Neural crest cell (in vitro differentiated cells): ENCODE measurements at regions not wholly inside any gene's neighbourhood (a gene's known extent, or its start where the extent isn't known, plus 50 kb on each side); places are given as distances from the start of the nearest gene placed in this dataset.

Source experiments
- DNase-seq: peaks from one replicate; pipeline ENCODE4 v3.0.0; 2021; ENCODE audit warnings: low read depth, mixed read lengths, low spot score
- H3K27ac Mint-ChIP-seq: one replicate; pipeline ENCODE4 v1.8.0; 2021; ENCODE audit warnings: mild to moderate bottlenecking, mixed read lengths; ENCODE audit not compliant: unreplicated experiment
- H3K27me3 Mint-ChIP-seq: 2 replicates; pipeline ENCODE4 v1.8.0; 2021; ENCODE audit warnings: low read depth, mild to moderate bottlenecking, mixed read lengths
- H3K36me3 Mint-ChIP-seq: 2 replicates; pipeline ENCODE4 v1.8.0; 2021; ENCODE audit warnings: low read depth, mild to moderate bottlenecking, mixed read lengths
- H3K4me1 Mint-ChIP-seq: 2 replicates; pipeline ENCODE4 v1.8.0; 2021; ENCODE audit warnings: mixed read lengths
- H3K4me3 Mint-ChIP-seq: one replicate; pipeline ENCODE4 v1.8.0; 2021; ENCODE audit warnings: mild to moderate bottlenecking, mixed read lengths
- H3K9me3 Mint-ChIP-seq: 2 replicates; pipeline ENCODE4 v1.8.0; 2021; ENCODE audit warnings: mixed read lengths
- TF ChIP-seq, protein P1 (sequence below): fragments of 200-600 bp; sonication (generic); conservative IDR thresholded peaks from 2 replicates; pipeline ENCODE4 v1.5.0; 2021; ENCODE audit warnings: antibody characterized with exemption, mild to moderate bottlenecking

GRCh38 chr11:56909080-56909479 lies 79.6 kb upstream of the OR5AK2 start:
- H3K4me1 Mint-ChIP-seq = no peaks in the 10 kb centered on the region
- H3K27ac Mint-ChIP-seq = no peak overlapping the region
- no peaks in the 10 kb centered on the region for H3K27me3 Mint-ChIP-seq
- no peak overlapping the region for H3K4me3 Mint-ChIP-seq
- no peak for DNase-seq
- H3K36me3 Mint-ChIP-seq = no peaks in the 10 kb centered on the region
- TF ChIP-seq, protein P1, sequence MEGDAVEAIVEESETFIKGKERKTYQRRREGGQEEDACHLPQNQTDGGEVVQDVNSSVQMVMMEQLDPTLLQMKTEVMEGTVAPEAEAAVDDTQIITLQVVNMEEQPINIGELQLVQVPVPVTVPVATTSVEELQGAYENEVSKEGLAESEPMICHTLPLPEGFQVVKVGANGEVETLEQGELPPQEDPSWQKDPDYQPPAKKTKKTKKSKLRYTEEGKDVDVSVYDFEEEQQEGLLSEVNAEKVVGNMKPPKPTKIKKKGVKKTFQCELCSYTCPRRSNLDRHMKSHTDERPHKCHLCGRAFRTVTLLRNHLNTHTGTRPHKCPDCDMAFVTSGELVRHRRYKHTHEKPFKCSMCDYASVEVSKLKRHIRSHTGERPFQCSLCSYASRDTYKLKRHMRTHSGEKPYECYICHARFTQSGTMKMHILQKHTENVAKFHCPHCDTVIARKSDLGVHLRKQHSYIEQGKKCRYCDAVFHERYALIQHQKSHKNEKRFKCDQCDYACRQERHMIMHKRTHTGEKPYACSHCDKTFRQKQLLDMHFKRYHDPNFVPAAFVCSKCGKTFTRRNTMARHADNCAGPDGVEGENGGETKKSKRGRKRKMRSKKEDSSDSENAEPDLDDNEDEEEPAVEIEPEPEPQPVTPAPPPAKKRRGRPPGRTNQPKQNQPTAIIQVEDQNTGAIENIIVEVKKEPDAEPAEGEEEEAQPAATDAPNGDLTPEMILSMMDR = no peak
- H3K9me3 Mint-ChIP-seq = no peaks in the 10 kb centered on the region

- H3K4me3 Mint-ChIP-seq = no peak overlapping the region
- H3K36me3 Mint-ChIP-seq = no peaks in the 10 kb centered on the region
- no peak overlapping the region for H3K27ac Mint-ChIP-seq
- peaks cover 3% of the 10 kb centered on the region for H3K27me3 Mint-ChIP-seq
- no peaks in the 10 kb centered on the region for H3K9me3 Mint-ChIP-seq
- TF ChIP-seq, protein P1 = no peak
- H3K4me1 Mint-ChIP-seq = no peaks in the 10 kb centered on the region
- no peak for DNase-seq
Observed at GRCh38 chr11:56906683-56907148, 82.0 kb upstream of the OR5AK2 start.

DNA sequence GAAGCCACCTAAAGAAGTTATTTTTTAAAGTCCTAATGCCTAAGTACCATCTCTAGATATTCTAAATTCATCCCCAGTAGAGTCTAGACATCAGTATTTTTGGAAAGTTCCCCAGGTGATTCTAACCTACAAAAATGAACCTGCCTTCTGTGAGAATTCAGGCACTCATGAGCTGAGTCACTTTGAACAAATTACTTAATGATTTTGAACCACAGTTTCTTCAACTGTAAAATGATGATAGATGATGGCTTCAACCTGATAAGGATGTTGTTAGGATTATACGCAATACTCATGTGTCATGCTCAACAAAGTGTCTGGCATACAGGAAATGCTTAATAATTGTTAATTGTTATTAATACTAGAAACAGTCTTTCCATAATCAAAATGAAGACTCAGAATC lies 82.8 kb upstream of the OR5AK2 start:
- DNase-seq = no peak
- TF ChIP-seq, protein P1 = no peak
- H3K27me3 Mint-ChIP-seq = peaks cover 3% of the 10 kb centered on the region
- H3K4me1 Mint-ChIP-seq = no peaks in the 10 kb centered on the region
- no peaks in the 10 kb centered on the region for H3K9me3 Mint-ChIP-seq
- no peak overlapping the region for H3K27ac Mint-ChIP-seq
- no peak overlapping the region for H3K4me3 Mint-ChIP-seq
- H3K36me3 Mint-ChIP-seq = no peaks in the 10 kb centered on the region

DNA sequence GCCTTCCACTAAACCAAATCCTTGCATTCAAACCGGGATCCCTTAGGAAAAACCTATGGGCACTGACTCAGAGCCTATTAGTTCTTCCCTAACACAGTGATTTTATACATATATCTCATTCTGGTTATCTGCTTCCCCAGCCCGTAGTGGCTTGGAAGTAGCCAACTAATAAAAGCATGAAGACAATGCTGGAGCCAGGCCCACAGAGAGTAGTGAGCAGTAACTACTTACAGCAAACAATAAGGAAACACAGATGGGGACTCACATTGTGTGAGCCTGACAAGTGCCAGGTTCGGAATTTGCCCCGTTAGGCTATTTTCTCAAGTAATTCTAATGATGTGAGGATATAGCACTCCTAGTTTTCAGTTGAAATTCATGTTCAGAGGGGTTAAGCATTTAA lies 83.3 kb upstream of the OR5AK2 start:
- no peak for DNase-seq
- TF ChIP-seq, protein P1 = no peak
- Mint-ChIP-seq H3K9me3 (no peaks in the 10 kb centered on the region), H3K27me3 (peaks cover 3% of the 10 kb centered on the region), H3K4me1 (no peaks in the 10 kb centered on the region), H3K27ac (no peak overlapping the region), H3K4me3 (no peak overlapping the region), H3K36me3 (no peaks in the 10 kb centered on the region)

- TF ChIP-seq, protein P1 = no peak
- H3K27me3 Mint-ChIP-seq = peaks cover 26% of the 10 kb centered on the region
- H3K4me1 Mint-ChIP-seq = no peaks in the 10 kb centered on the region
Observed at GRCh38 chr11:56898856-56899255, 89.9 kb upstream of the OR5AK2 start.

More at GRCh38 chr11:56898856-56899255, 89.9 kb upstream of the OR5AK2 start:
- Mint-ChIP-seq H3K4me3 (no peak overlapping the region), H3K36me3 (no peaks in the 10 kb centered on the region), H3K9me3 (no peaks in the 10 kb centered on the region), H3K27ac (no peak overlapping the region)
- DNase-seq = no peak
